LNCaP clone FGC (cell line): ENCODE measurements at regions not wholly inside any gene's neighbourhood (a gene's known extent, or its start where the extent isn't known, plus 50 kb on each side); places are given as distances from the start of the nearest gene placed in this dataset.
A peak's percentile ranks its signal among the peaks of the same experiment; 100 is the strongest.

ENCODE experiments used
- DNase-seq: peaks from one replicate; pipeline ENCODE4 v3.0.0-alpha.2; 2011; ENCODE audit warnings: low read depth
- H3K4me3 ChIP-seq: 2 replicates; pipeline ENCODE4 v1.5.1; 2011; ENCODE audit warnings: mild to moderate bottlenecking, low read depth, low read length, control low read depth
- CTCF ChIP-seq: IDR thresholded peaks from 2 replicates; pipeline ENCODE4 v1.5.1; 2012; ENCODE audit warnings: mild to moderate bottlenecking; ENCODE audit not compliant: control insufficient read depth, insufficient read depth; ENCODE audit errors: extremely low read depth

- no peak for DNase-seq
- no peak for TF ChIP-seq CTCF
- H3K4me3 ChIP-seq, result no peak overlapping the region
These were observed 1977.1 kb upstream of the CDH9 start for GRCh38 chr5:29015523-29015922.

- H3K4me3 ChIP-seq, result no peak overlapping the region
- peak; percentile 45; the same call in 1 of the 2 replicates for TF ChIP-seq CTCF
- no peak for DNase-seq
These were observed 1967.0 kb upstream of the CDH9 start for GRCh38 chr5:29005386-29005785.

- TF ChIP-seq CTCF, result no peak
- H3K4me3 ChIP-seq, result no peak overlapping the region
- no peak for DNase-seq
These were observed 1964.1 kb upstream of the CDH9 start for GRCh38 chr5:29002481-29002880.

GRCh38 chr5:29001666-29002065, 1963.3 kb upstream of the CDH9 start:
- no peak for DNase-seq
- 0 out of 2 replicates have a peak, but pooled peaks have one; percentile 10 for TF ChIP-seq CTCF
- no peak overlapping the region for H3K4me3 ChIP-seq

- no peak overlapping the region for H3K4me3 ChIP-seq
- DNase-seq, result no peak
- no peak for TF ChIP-seq CTCF
These were observed 1946.3 kb upstream of the CDH9 start for GRCh38 chr5:28984639-28985038.

GRCh38 chr5:28975508-28975907, 1937.1 kb upstream of the CDH9 start:
- DNase-seq, result no peak
- no peak for TF ChIP-seq CTCF

GRCh38 chr5:28967848-28968247, 1929.5 kb upstream of the CDH9 start:
- H3K4me3 ChIP-seq, result no peak overlapping the region
- no peak for TF ChIP-seq CTCF
- DNase-seq, result no peak

More at GRCh38 chr5:28975508-28975907, 1937.1 kb upstream of the CDH9 start:
- no peak overlapping the region for H3K4me3 ChIP-seq
